ENCODE measurements at regions not wholly inside any gene's neighbourhood (a gene's known extent, or its start where the extent isn't known, plus 50 kb on each side); places are given as distances from the start of the nearest gene placed in this dataset.

GRCh38 chr4:177826973-177827372 is 384.7 kb upstream of the AGA start:
- ATAC-seq = no peak
- Histone ChIP-seq H3K27ac (no peak overlapping the region), H3K36me3 (replicated peaks in 1 of 2; ENCODE audit: insufficient read depth in 1 of 2, low read depth in 2 of 2) (no peaks in the 10 kb centered on the region), H3K4me3 (no peak overlapping the region), H3K4me1 (no peaks in the 10 kb centered on the region), H3K9me3 (no peaks in the 10 kb centered on the region), H3K27me3 (no peaks in the 10 kb centered on the region)
- TF ChIP-seq CTCF (IDR thresholded peaks at IDR 0.05) (no peak), POLR2A (IDR thresholded peaks at IDR 0.05) (no peak)
- intact Hi-C loops (cut with DNase I) = no loop called here
- WGBS, 2 donors = 19 to 26% methylated on average over 1 of the region's 1 CpG
- DNase-seq = no peak

DNA sequence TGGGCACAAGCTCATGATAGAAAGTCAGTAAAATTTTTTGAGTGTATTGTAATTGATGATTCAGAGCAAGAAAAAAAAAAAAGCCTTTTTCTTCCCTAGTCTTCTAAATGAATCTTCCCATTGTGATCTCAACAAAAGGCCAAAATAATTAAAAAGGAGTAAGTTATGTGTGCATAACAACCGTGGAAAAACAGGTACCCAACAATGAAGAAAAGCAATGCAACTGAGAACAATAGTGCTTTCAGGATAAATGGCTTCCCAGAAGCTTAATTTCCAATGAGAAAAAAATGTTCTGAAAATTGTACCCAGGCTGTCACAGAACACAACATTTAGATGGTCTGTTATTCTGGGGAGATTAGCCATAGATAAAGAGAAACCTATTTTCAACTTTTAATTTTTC is 399.0 kb upstream of the AGA start:
- 0 to 29% methylated on average over 1 of the region's 1 CpG for WGBS, 2 donors
- ATAC-seq (no peak), DNase-seq (no peak)
- Histone ChIP-seq H3K27me3 (no peaks in the 10 kb centered on the region), H3K9me3 (no peaks in the 10 kb centered on the region), H3K36me3 (replicated peaks in 1 of 2; ENCODE audit: insufficient read depth in 1 of 2, low read depth in 2 of 2) (no peaks in the 10 kb centered on the region), H3K4me1 (no peaks in the 10 kb centered on the region), H3K27ac (no peak overlapping the region), H3K4me3 (no peak overlapping the region)
- TF ChIP-seq POLR2A (IDR thresholded peaks at IDR 0.05) (no peak), CTCF (IDR thresholded peaks at IDR 0.05) (no peak)
- intact Hi-C loops (cut with DNase I) = no loop called here

- no peaks in the 10 kb centered on the region for H3K27me3 ChIP-seq
- no peak overlapping the region for H3K4me3 ChIP-seq
- no peaks in the 10 kb centered on the region for H3K9me3 ChIP-seq
- no peak for TF ChIP-seq POLR2A (IDR thresholded peaks at IDR 0.05)
- no peak for TF ChIP-seq CTCF (IDR thresholded peaks at IDR 0.05)
- no peak for DNase-seq
- 83 to 84% methylated on average over 8 of the region's 8 CpGs for WGBS, 2 donors
- H3K4me1 ChIP-seq = no peaks in the 10 kb centered on the region
- intact Hi-C loops (cut with DNase I) = no loop called here
- no peaks in the 10 kb centered on the region for H3K36me3 ChIP-seq (replicated peaks in 1 of 2; ENCODE audit: insufficient read depth in 1 of 2, low read depth in 2 of 2)
- no peak for ATAC-seq
- H3K27ac ChIP-seq = no peak overlapping the region
Observed at GRCh38 chr4:177853229-177853628, 411.0 kb upstream of the AGA start.

- Histone ChIP-seq H3K4me1 (no peaks in the 10 kb centered on the region), H3K9me3 (no peaks in the 10 kb centered on the region), H3K27me3 (no peaks in the 10 kb centered on the region), H3K4me3 (no peak overlapping the region), H3K36me3 (replicated peaks in 1 of 2; ENCODE audit: insufficient read depth in 1 of 2, low read depth in 2 of 2) (no peaks in the 10 kb centered on the region), H3K27ac (no peak overlapping the region)
- ATAC-seq (no peak), DNase-seq (no peak)
- intact Hi-C loops (cut with DNase I) = no loop called here
- TF ChIP-seq POLR2A (IDR thresholded peaks at IDR 0.05) = no peak
- TF ChIP-seq CTCF (IDR thresholded peaks at IDR 0.05) = no peak
- WGBS, 2 donors = 41 to 50% methylated on average over 5 of the region's 5 CpGs
Observed at GRCh38 chr4:177855507-177856197, 413.4 kb upstream of the AGA start.

- TF ChIP-seq POLR2A (IDR thresholded peaks at IDR 0.05) = no peak
- TF ChIP-seq CTCF (IDR thresholded peaks at IDR 0.05) = no peak
- Histone ChIP-seq H3K27me3 (no peaks in the 10 kb centered on the region), H3K4me1 (no peaks in the 10 kb centered on the region), H3K36me3 (replicated peaks in 1 of 2; ENCODE audit: insufficient read depth in 1 of 2, low read depth in 2 of 2) (no peaks in the 10 kb centered on the region), H3K27ac (no peak overlapping the region), H3K9me3 (no peaks in the 10 kb centered on the region), H3K4me3 (no peak overlapping the region)
- DNase-seq (no peak), ATAC-seq (no peak)
- intact Hi-C loops (cut with DNase I) = no loop called here
Observed at GRCh38 chr4:177860171-177860570, 417.9 kb upstream of the AGA start.
